CD14-positive monocyte (primary cell): ENCODE measurements at regions not wholly inside any gene's neighbourhood (a gene's known extent, or its start where the extent isn't known, plus 50 kb on each side); places are given as distances from the start of the nearest gene placed in this dataset.

Source experiments
- DNase-seq, 3 donors: peaks; one replicate each; pipeline ENCODE4 v3.0.0-alpha.2; 2011 to 2022
- H2AFZ ChIP-seq: 2 replicates; pipeline ENCODE4 v1.6.0; 2012; ENCODE audit warnings: mild to moderate bottlenecking, low read depth, low read length, inconsistent platforms; ENCODE audit not compliant: insufficient read depth, poor library complexity, severe bottlenecking
- H3K27ac ChIP-seq, 2 donors: 1 replicate in 1 of 2; 2 replicates in 1 of 2; pipeline ENCODE4 v1.5.1; 2012 to 2013; ENCODE audit warnings: low read length in 2 of 2, control low read depth in 1 of 2, inconsistent platforms in 1 of 2, low read depth in 1 of 2, mild to moderate bottlenecking in 1 of 2
- H3K27me3 ChIP-seq, 2 donors: one replicate each; pipeline versions ENCODE4 v1.6.0 to v1.6.1; 2011 to 2013; ENCODE audit warnings: low read length in 2 of 2; ENCODE audit not compliant: control insufficient read depth in 2 of 2, insufficient read depth in 2 of 2
- H3K36me3 ChIP-seq, 2 donors: replicated peaks in 1 of 2; 1 replicate in 1 of 2; 2 replicates in 1 of 2; pipeline versions ENCODE4 v1.5.1 to v1.6.1; 2012 to 2013; ENCODE audit warnings: low read length in 2 of 2, control low read depth in 1 of 2, inconsistent platforms in 1 of 2, mild to moderate bottlenecking in 1 of 2; ENCODE audit not compliant: insufficient read depth in 2 of 2, control insufficient read depth in 1 of 2
- H3K4me1 ChIP-seq, 2 donors: 1 replicate in 1 of 2; 2 replicates in 1 of 2; pipeline versions ENCODE4 v1.5.1 to v1.6.1; 2012 to 2013; ENCODE audit warnings: low read length in 2 of 2, control low read depth in 1 of 2, inconsistent platforms in 1 of 2, mild to moderate bottlenecking in 1 of 2, moderate library complexity in 1 of 2; ENCODE audit not compliant: insufficient read depth in 2 of 2, control insufficient read depth in 1 of 2
- H3K4me2 ChIP-seq: replicated peaks from 2 replicates; pipeline ENCODE3; 2012; ENCODE audit warnings: low read length, moderate library complexity, mild to moderate bottlenecking; ENCODE audit not compliant: poor library complexity, severe bottlenecking; ENCODE audit errors: extremely low read depth
- H3K4me3 ChIP-seq, 3 experiments: fragments of 200-600 bp in 1 of 3; sonication (generic) in 1 of 3; replicated peaks in 1 of 3; 1 replicate in 2 of 3; 2 replicates in 1 of 3; pipeline ENCODE4 v1.5.1; 2011 to 2013; ENCODE audit warnings: low read length in 3 of 3, mild to moderate bottlenecking in 3 of 3, control low read depth in 2 of 3, low read depth in 2 of 3, inconsistent platforms in 1 of 3, moderate library complexity in 1 of 3
- H3K79me2 ChIP-seq: 2 replicates; pipeline ENCODE4 v1.6.0; 2012; ENCODE audit warnings: mild to moderate bottlenecking, control low read depth, inconsistent platforms, low read length, moderate library complexity; ENCODE audit not compliant: insufficient read depth
- H3K9ac ChIP-seq: 2 replicates; pipeline ENCODE4 v1.6.0; 2017; ENCODE audit warnings: low read length, mild to moderate bottlenecking; ENCODE audit not compliant: insufficient read depth, poor library complexity, severe bottlenecking
- H3K9me3 ChIP-seq, 2 donors: replicated peaks in 1 of 2; 1 replicate in 1 of 2; 2 replicates in 1 of 2; pipeline versions ENCODE4 v1.5.1 to v1.6.1; 2012 to 2013; ENCODE audit warnings: low read length in 2 of 2, control low read depth in 1 of 2; ENCODE audit not compliant: control insufficient read depth in 1 of 2, insufficient read depth in 1 of 2
- H4K20me1 ChIP-seq: 2 replicates; pipeline ENCODE4 v1.6.0; 2012; ENCODE audit warnings: mild to moderate bottlenecking, low read length, control low read depth, moderate library complexity; ENCODE audit not compliant: insufficient read depth
- H3K27ac Mint-ChIP-seq, 7 donors: one replicate each; pipeline ENCODE4 v1.8.0; 2020; ENCODE audit warnings: mild to moderate bottlenecking in 7 of 7, mixed read lengths in 7 of 7, moderate library complexity in 6 of 7, inconsistent platforms in 2 of 7
- H3K27me3 Mint-ChIP-seq, 3 donors: one replicate each; pipeline ENCODE4 v1.8.0; 2021 to 2022; ENCODE audit warnings: low read depth in 3 of 3, mild to moderate bottlenecking in 3 of 3, mixed read lengths in 3 of 3, moderate library complexity in 3 of 3, inconsistent platforms in 1 of 3
- H3K36me3 Mint-ChIP-seq, 2 donors: one replicate each; pipeline ENCODE4 v1.8.0; 2020; ENCODE audit warnings: mixed read lengths in 2 of 2, inconsistent platforms in 1 of 2, mild to moderate bottlenecking in 1 of 2
- H3K4me1 Mint-ChIP-seq: one replicate; pipeline ENCODE4 v1.8.0; 2020; ENCODE audit warnings: mild to moderate bottlenecking, mixed read lengths
- H3K4me3 Mint-ChIP-seq, 2 donors: one replicate each; pipeline ENCODE4 v1.8.0; 2020; ENCODE audit warnings: mild to moderate bottlenecking in 2 of 2, mixed read lengths in 2 of 2, moderate library complexity in 1 of 2
- H3K9me3 Mint-ChIP-seq, 7 donors: one replicate each; pipeline ENCODE4 v1.8.0; 2020 to 2022; ENCODE audit warnings: mixed read lengths in 7 of 7, mild to moderate bottlenecking in 6 of 7, moderate library complexity in 6 of 7, inconsistent platforms in 2 of 7
- CTCF ChIP-seq: fragments of 200-600 bp; IDR thresholded peaks from one replicate; pipeline ENCODE4 v1.8.0; 2022; ENCODE audit warnings: antibody characterized with exemption, mild to moderate bottlenecking
- WGBS: methylation state at CpG from one replicate; pipeline ENCODE4 v1.1.5; 2013; ENCODE audit warnings: missing lambda C conversion rate; ENCODE audit not compliant: insufficient coverage; 5-methylcytosine and 5-hydroxymethylcytosine counted together
- intact Hi-C, 2 donors: fragments of 100-400 bp; cut with micrococcal nuclease; formaldehyde crosslinking; loops; one replicate each; pipeline versions ENCODE4 v1.15.0 to v1.15.1; 2023

- no peaks in the 10 kb centered on the region for H3K27me3 Mint-ChIP-seq
- WGBS: 82% methylated on average over 2 of the region's 3 CpGs
- H4K20me1 ChIP-seq: no peaks in the 10 kb centered on the region
- H3K36me3 Mint-ChIP-seq: no peaks in the 10 kb centered on the region
- no peaks in the 10 kb centered on the region for H3K4me1 ChIP-seq
- intact Hi-C loops: no loop called here
- H3K27me3 ChIP-seq: no peaks in the 10 kb centered on the region
- H3K9me3 ChIP-seq: peaks cover 0 to 6% of the 10 kb centered on the region in 2 donors
- H3K4me3 Mint-ChIP-seq: no peak overlapping the region
- H3K9ac ChIP-seq: no peak overlapping the region
- no peaks in the 10 kb centered on the region for H3K4me1 Mint-ChIP-seq
- no peak overlapping the region for H3K4me2 ChIP-seq
- no peak for DNase-seq
- no peaks in the 10 kb centered on the region for H3K79me2 ChIP-seq
- no peak overlapping the region for H2AFZ ChIP-seq
- H3K4me3 ChIP-seq: no peak overlapping the region
- no peak overlapping the region for H3K27ac ChIP-seq
- H3K9me3 Mint-ChIP-seq: peaks cover 0 to 9% (median 4%) of the 10 kb centered on the region in 7 donors
- H3K27ac Mint-ChIP-seq: no peak overlapping the region
- no peaks in the 10 kb centered on the region for H3K36me3 ChIP-seq
- TF ChIP-seq CTCF: no peak
Observed at GRCh38 chr10:2616215-2616614, 451.1 kb upstream of the PFKP start.

- Histone ChIP-seq H3K27ac (no peak overlapping the region), H3K36me3 (no peaks in the 10 kb centered on the region), H3K4me2 (no peak overlapping the region), H3K9ac (no peak overlapping the region), H3K4me1 (no peaks in the 10 kb centered on the region), H3K79me2 (no peaks in the 10 kb centered on the region), H3K9me3 (peaks cover 2 to 6% of the 10 kb centered on the region in 2 donors), H3K4me3 (no peak overlapping the region), H2AFZ (no peak overlapping the region), H4K20me1 (no peaks in the 10 kb centered on the region), H3K27me3 (no peaks in the 10 kb centered on the region)
- Mint-ChIP-seq H3K4me1 (no peaks in the 10 kb centered on the region), H3K27ac (no peak overlapping the region), H3K9me3 (peaks cover 2 to 21% (median 11%) of the 10 kb centered on the region in 7 donors), H3K36me3 (no peaks in the 10 kb centered on the region), H3K27me3 (peaks cover 0 to 2% (median 0%) of the 10 kb centered on the region in 3 donors), H3K4me3 (no peak overlapping the region)
- no peak for DNase-seq
- WGBS: 63% methylated on average over 3 of the region's 4 CpGs
- intact Hi-C loops: no loop called here
- TF ChIP-seq CTCF: no peak
Observed at GRCh38 chr10:2611603-2612002, 455.7 kb upstream of the PFKP start.
